ENCODE measurements at regions not wholly inside any gene's neighbourhood (a gene's known extent, or its start where the extent isn't known, plus 50 kb on each side); places are given as distances from the start of the nearest gene placed in this dataset.

DNA sequence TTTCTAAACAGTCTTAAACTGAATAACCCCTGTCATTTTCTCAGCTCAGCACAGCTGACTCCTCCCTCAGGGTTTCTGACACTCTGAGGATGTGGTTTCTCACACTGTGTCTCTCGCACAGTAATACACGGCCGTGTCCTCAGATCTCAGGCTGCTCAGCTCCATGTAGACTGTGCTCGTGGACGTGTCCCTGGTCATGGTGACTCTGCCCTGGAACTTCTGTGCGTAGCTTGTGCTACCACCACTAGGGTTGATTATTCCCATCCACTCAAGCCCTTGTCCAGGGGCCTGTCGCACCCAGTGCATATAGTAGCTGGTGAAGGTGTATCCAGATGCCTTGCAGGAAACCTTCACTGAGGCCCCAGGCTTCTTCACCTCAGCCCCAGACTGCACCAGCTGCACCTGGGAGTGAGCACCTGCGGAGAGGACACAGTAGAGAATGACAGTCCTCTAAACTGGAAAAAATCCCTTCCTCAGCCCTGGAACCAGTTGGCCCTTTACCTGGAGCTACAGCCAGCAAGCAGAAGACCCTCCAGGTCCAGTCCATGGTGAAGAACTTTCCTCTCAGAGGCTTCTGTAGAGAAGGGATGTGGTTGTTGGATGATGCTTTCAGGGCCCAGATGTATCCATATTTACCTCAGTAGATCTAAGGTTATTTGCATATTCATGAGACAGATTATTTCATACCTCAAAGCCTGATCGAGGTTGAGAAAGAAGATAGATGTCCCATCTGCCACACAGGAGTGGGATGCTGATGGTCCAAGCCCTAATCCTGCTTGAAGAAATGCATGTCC, 984.8 kb downstream of the TMEM121 start:
- DNase-seq (ENCODE audit: low spot score) = no peak
- WGBS = 57% methylated on average over 9 of the region's 9 CpGs
- no peaks in the 10 kb centered on the region for H3K4me1 ChIP-seq (ENCODE audit: control insufficient read depth in 4 of 4, insufficient read depth in 4 of 4, low read length in 3 of 4)
- TF ChIP-seq EGR1 (IDR thresholded peaks at IDR 0.05; ENCODE audit: low read depth in 2 of 2) (no peak), GABPA (IDR thresholded peaks at IDR 0.05 in 1 of 2, conservative IDR thresholded peaks at IDR 0.05 in 1 of 2) (no peak)
- no peak overlapping the region for H3K4me3 ChIP-seq (ENCODE audit: low read depth in 1 of 3, low read length in 3 of 3)
- H3K9ac ChIP-seq (ENCODE audit: low read depth in 1 of 2, low read length in 2 of 2) = no peak overlapping the region
- H3K27me3 ChIP-seq (ENCODE audit: control insufficient read depth in 4 of 4, insufficient read depth in 4 of 4, low read length in 3 of 4) = no peaks in the 10 kb centered on the region
- no peaks in the 10 kb centered on the region for H3K9me3 ChIP-seq (ENCODE audit: control insufficient read depth in 4 of 4, low read length in 3 of 4)
- no peaks in the 10 kb centered on the region for H3K36me3 ChIP-seq (ENCODE audit: control insufficient read depth in 4 of 4, insufficient read depth in 3 of 4, low read depth in 1 of 4, low read length in 3 of 4)
- no peak overlapping the region for H3K27ac ChIP-seq (ENCODE audit: low read depth in 1 of 2, low read length in 2 of 2)

DNA sequence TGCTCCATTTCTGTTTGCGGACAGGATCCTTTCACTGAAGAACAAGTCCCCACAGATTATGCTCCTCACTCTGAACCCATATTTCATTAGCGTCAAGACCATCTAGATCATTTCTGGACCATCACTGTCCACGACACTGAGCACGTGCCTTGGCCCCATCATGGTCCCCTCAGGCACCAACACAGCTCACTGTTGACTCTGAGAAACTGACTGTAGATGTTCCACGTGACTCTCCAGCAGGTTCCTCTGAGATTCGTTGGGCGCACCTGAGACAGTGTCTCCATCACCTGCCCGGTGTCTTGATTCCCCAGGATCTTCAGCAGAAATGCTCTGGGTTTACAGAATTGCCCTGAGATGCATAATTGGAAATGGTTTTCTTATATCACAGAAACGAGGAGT, 985.4 kb downstream of the TMEM121 start:
- H3K4me3 ChIP-seq (ENCODE audit: low read depth in 1 of 3, low read length in 3 of 3) = no peak overlapping the region
- H3K27me3 ChIP-seq (ENCODE audit: control insufficient read depth in 4 of 4, insufficient read depth in 4 of 4, low read length in 3 of 4) = no peaks in the 10 kb centered on the region
- no peaks in the 10 kb centered on the region for H3K9me3 ChIP-seq (ENCODE audit: control insufficient read depth in 4 of 4, low read length in 3 of 4)
- DNase-seq (ENCODE audit: low spot score) = no peak
- H3K36me3 ChIP-seq (ENCODE audit: control insufficient read depth in 4 of 4, insufficient read depth in 3 of 4, low read depth in 1 of 4, low read length in 3 of 4) = no peaks in the 10 kb centered on the region
- H3K4me1 ChIP-seq (ENCODE audit: control insufficient read depth in 4 of 4, insufficient read depth in 4 of 4, low read length in 3 of 4) = no peaks in the 10 kb centered on the region
- H3K27ac ChIP-seq (ENCODE audit: low read depth in 1 of 2, low read length in 2 of 2) = no peak overlapping the region
- 61% methylated on average over 9 of the region's 9 CpGs for WGBS
- no peak overlapping the region for H3K9ac ChIP-seq (ENCODE audit: low read depth in 1 of 2, low read length in 2 of 2)
- TF ChIP-seq FOXA1 (IDR thresholded peaks at IDR 0.05) (no peak), JUND (IDR thresholded peaks at IDR 0.05) (no peak)

GRCh38 chr14:106513302-106513701, 986.9 kb downstream of the TMEM121 start:
- DNase-seq (ENCODE audit: low spot score) = no peak
- no peaks in the 10 kb centered on the region for H3K36me3 ChIP-seq (ENCODE audit: control insufficient read depth in 4 of 4, insufficient read depth in 3 of 4, low read depth in 1 of 4, low read length in 3 of 4)
- H3K9ac ChIP-seq (ENCODE audit: low read depth in 1 of 2, low read length in 2 of 2) = no peak overlapping the region
- no peak overlapping the region for H3K4me3 ChIP-seq (ENCODE audit: low read depth in 1 of 3, low read length in 3 of 3)
- 41% methylated on average over 3 of the region's 3 CpGs for WGBS
- no peak overlapping the region for H3K27ac ChIP-seq (ENCODE audit: low read depth in 1 of 2, low read length in 2 of 2)
- H3K4me1 ChIP-seq (ENCODE audit: control insufficient read depth in 4 of 4, insufficient read depth in 4 of 4, low read length in 3 of 4) = no peaks in the 10 kb centered on the region
- TF ChIP-seq, protein P1, sequence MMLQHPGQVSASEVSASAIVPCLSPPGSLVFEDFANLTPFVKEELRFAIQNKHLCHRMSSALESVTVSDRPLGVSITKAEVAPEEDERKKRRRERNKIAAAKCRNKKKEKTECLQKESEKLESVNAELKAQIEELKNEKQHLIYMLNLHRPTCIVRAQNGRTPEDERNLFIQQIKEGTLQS (IDR thresholded peaks at IDR 0.05) = no peak
- TF ChIP-seq, protein P2, sequence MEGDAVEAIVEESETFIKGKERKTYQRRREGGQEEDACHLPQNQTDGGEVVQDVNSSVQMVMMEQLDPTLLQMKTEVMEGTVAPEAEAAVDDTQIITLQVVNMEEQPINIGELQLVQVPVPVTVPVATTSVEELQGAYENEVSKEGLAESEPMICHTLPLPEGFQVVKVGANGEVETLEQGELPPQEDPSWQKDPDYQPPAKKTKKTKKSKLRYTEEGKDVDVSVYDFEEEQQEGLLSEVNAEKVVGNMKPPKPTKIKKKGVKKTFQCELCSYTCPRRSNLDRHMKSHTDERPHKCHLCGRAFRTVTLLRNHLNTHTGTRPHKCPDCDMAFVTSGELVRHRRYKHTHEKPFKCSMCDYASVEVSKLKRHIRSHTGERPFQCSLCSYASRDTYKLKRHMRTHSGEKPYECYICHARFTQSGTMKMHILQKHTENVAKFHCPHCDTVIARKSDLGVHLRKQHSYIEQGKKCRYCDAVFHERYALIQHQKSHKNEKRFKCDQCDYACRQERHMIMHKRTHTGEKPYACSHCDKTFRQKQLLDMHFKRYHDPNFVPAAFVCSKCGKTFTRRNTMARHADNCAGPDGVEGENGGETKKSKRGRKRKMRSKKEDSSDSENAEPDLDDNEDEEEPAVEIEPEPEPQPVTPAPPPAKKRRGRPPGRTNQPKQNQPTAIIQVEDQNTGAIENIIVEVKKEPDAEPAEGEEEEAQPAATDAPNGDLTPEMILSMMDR (IDR thresholded peaks at IDR 0.05; ENCODE audit: low read depth, low read length, missing input control) = no peak
- TF ChIP-seq SP1 (IDR thresholded peaks at IDR 0.05) (no peak), REST (IDR thresholded peaks at IDR 0.05) (no peak), JUND (IDR thresholded peaks at IDR 0.05) (no peak)
- TF ChIP-seq, protein P3, sequence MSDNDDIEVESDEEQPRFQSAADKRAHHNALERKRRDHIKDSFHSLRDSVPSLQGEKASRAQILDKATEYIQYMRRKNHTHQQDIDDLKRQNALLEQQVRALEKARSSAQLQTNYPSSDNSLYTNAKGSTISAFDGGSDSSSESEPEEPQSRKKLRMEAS (IDR thresholded peaks at IDR 0.05) = no peak
- no peaks in the 10 kb centered on the region for H3K9me3 ChIP-seq (ENCODE audit: control insufficient read depth in 4 of 4, low read length in 3 of 4)
- H3K27me3 ChIP-seq (ENCODE audit: control insufficient read depth in 4 of 4, insufficient read depth in 4 of 4, low read length in 3 of 4) = no peaks in the 10 kb centered on the region
